DMS53 treated with DMSO at 0.1 percent for 48 hours (cell line): ENCODE measurements at regions not wholly inside any gene's neighbourhood (a gene's known extent, or its start where the extent isn't known, plus 50 kb on each side); places are given as distances from the start of the nearest gene placed in this dataset.

Experiments used
- DNase-seq: peaks from one replicate; lab custom pipeline; 2025; ENCODE audit not compliant: unreplicated experiment; lab: John Stamatoyannopoulos, UW

DNA sequence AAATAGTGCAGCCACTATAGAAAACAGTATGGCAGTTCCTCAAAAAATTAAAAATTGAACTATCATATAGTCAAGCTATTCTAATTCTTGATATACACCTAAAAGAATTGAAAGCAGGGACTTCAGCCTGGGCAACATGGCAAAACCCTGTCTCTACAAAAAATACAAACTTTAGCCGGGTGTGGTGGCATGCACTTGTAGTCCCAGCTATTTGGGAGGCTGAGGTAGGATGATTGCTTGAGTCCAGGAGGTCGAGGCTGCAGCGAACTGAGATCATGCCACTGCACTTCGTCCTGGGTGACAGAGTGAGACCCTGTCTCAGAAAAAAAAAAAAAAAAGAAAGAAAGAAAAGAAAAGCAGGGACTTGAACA, 64.0 kb upstream of the FOXN2 start:
- DNase-seq, result no peak

DNA sequence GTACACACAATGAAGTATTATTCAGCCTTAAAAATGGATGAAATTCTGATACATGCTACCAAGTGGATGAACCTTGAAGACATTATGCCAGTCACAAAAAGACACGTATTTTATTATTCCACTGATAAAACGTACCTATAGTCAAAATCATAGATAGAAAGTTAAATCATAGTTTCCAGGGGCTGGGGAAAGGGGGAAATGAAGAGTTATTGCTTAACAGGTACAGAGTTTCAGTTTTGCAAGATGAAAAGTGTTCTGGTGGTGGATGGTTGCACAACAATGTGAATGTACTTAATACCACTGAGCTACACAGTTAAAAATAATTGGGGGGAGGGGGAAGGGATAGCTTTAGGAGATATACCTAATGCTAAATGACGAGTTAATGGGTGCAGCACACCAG, 63.5 kb upstream of the FOXN2 start:
- no peak for DNase-seq

GRCh38 chr2:48251437-48252148, 62.9 kb upstream of the FOXN2 start:
- no peak for DNase-seq

- no peak for DNase-seq
These were observed 61.2 kb upstream of the FOXN2 start for GRCh38 chr2:48253301-48253700.

DNA sequence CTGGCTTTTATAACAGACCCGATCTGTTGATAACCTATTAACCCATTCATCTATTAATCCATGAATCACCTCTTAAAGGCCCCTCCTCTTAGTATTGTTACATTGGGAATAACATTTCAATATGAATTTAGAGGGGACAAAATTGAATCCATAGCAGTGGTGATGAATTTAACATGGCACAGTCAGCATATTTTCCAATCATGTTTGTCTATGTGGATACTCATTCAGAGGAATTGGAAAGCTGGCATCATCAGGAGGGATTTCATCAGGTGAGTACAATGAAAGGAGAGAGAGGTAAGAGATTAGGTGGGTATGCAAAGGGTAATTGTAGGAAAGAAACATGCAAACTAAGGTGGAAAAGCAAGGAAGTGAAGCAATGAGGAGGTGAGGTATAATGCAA, 59.6 kb upstream of the FOXN2 start:
- DNase-seq, result no peak

- DNase-seq, result no peak
These were observed 57.0 kb upstream of the FOXN2 start for GRCh38 chr2:48257456-48257855.

- no peak for DNase-seq
These were observed 55.9 kb upstream of the FOXN2 start for GRCh38 chr2:48258481-48259149.

DNA sequence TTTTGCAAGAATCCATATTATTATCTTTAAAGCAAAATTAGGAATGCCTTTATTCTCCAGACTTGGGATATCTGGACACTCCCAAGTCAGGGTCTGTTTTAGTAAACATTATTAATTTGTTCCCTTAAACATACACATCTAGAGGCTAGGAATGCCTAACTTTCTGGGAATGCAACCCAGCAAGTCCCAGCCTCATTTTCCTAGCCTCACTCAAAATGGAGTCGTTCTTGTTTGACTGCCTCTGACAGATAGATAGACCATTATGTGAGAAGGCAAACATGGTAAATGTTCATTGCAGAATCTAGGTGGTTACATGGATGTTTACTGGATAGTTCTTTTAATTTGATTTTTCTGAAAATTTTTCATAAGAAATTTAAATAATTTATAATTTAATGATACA, 54.7 kb upstream of the FOXN2 start:
- DNase-seq, result no peak

DNA sequence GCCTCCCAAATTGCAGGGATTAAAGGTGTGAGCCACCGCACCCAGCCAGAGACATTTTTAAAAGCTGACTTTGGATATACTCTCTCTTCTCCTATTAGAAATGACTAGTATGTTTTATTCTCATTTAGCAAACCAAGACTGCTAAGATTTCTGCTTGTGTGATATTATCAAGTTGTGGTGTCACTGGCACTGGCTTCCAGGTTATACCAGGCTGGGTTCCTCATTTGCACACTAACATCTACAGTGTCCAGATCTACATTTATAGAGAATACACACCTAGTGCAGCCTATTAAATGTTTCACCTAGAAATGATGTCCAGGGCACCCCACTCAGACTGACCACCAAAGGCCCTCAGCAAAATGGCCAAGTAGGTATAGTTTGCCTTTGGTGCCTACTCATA, 49.9 kb upstream of the FOXN2 start:
- DNase-seq, result no peak
